ENCODE measurements at regions not wholly inside any gene's neighbourhood (a gene's known extent, or its start where the extent isn't known, plus 50 kb on each side); places are given as distances from the start of the nearest gene placed in this dataset.

- no peak for DNase-seq (ENCODE audit: low read depth in 1 of 2, low spot score in 1 of 2)
Measured at GRCh38 chr4:89556601-89557305, 249.2 kb upstream of the GPRIN3 start.

- no peak for DNase-seq (ENCODE audit: low read depth in 1 of 2, low spot score in 1 of 2)
Measured at GRCh38 chr4:89551191-89551590, 243.6 kb upstream of the GPRIN3 start.

- DNase-seq (ENCODE audit: low read depth in 1 of 2, low spot score in 1 of 2): no peak
Measured at GRCh38 chr4:89549907-89550306, 242.3 kb upstream of the GPRIN3 start.

GRCh38 chr4:89545315-89545714, 237.7 kb upstream of the GPRIN3 start:
- no peak for DNase-seq (ENCODE audit: low read depth in 1 of 2, low spot score in 1 of 2)

GRCh38 chr4:89541998-89542397, 234.4 kb upstream of the GPRIN3 start:
- DNase-seq (ENCODE audit: low read depth in 1 of 2, low spot score in 1 of 2): no peak

GRCh38 chr4:89539797-89540711, 232.5 kb upstream of the GPRIN3 start:
- no peak for DNase-seq (ENCODE audit: low read depth in 1 of 2, low spot score in 1 of 2)

- DNase-seq (ENCODE audit: low read depth in 1 of 2, low spot score in 1 of 2): no peak
Measured at GRCh38 chr4:89539374-89539773, 231.8 kb upstream of the GPRIN3 start.

- DNase-seq (ENCODE audit: low read depth in 1 of 2, low spot score in 1 of 2): no peak
Measured at GRCh38 chr4:89538886-89539285, 231.3 kb upstream of the GPRIN3 start.

GRCh38 chr4:89538171-89538570, 230.6 kb upstream of the GPRIN3 start:
- DNase-seq (ENCODE audit: low read depth in 1 of 2, low spot score in 1 of 2): no peak

- DNase-seq (ENCODE audit: low read depth in 1 of 2, low spot score in 1 of 2): no peak
Measured at GRCh38 chr4:89537281-89537680, 229.7 kb upstream of the GPRIN3 start.

GRCh38 chr4:89535251-89535650, 227.7 kb upstream of the GPRIN3 start:
- DNase-seq (ENCODE audit: low read depth in 1 of 2, low spot score in 1 of 2): no peak

GRCh38 chr4:89534356-89534755, 226.8 kb upstream of the GPRIN3 start:
- no peak for DNase-seq (ENCODE audit: low read depth in 1 of 2, low spot score in 1 of 2)

GRCh38 chr4:89531932-89532640, 224.5 kb upstream of the GPRIN3 start:
- no peak for DNase-seq (ENCODE audit: low read depth in 1 of 2, low spot score in 1 of 2)

GRCh38 chr4:89528526-89529133, 221.0 kb upstream of the GPRIN3 start:
- no peak for DNase-seq (ENCODE audit: low read depth in 1 of 2, low spot score in 1 of 2)

- DNase-seq (ENCODE audit: low read depth in 1 of 2, low spot score in 1 of 2): no peak
Measured at GRCh38 chr4:89521826-89522225, 214.2 kb upstream of the GPRIN3 start.

- DNase-seq (ENCODE audit: low read depth in 1 of 2, low spot score in 1 of 2): no peak
Measured at GRCh38 chr4:89519771-89520320, 212.2 kb upstream of the GPRIN3 start.

GRCh38 chr4:89518259-89518658, 210.7 kb upstream of the GPRIN3 start:
- no peak for DNase-seq (ENCODE audit: low read depth in 1 of 2, low spot score in 1 of 2)

GRCh38 chr4:89514811-89515210, 207.2 kb upstream of the GPRIN3 start:
- no peak for DNase-seq (ENCODE audit: low read depth in 1 of 2, low spot score in 1 of 2)

GRCh38 chr4:89511776-89512175, 204.2 kb upstream of the GPRIN3 start:
- no peak for DNase-seq (ENCODE audit: low read depth in 1 of 2, low spot score in 1 of 2)

- peak in 1 of 2 donors; percentile 14 for DNase-seq (ENCODE audit: low read depth in 1 of 2, low spot score in 1 of 2)
Measured at GRCh38 chr4:89509708-89510281, 202.2 kb upstream of the GPRIN3 start.
